ENCODE measurements at regions not wholly inside any gene's neighbourhood (a gene's known extent, or its start where the extent isn't known, plus 50 kb on each side); places are given as distances from the start of the nearest gene placed in this dataset.

DNA sequence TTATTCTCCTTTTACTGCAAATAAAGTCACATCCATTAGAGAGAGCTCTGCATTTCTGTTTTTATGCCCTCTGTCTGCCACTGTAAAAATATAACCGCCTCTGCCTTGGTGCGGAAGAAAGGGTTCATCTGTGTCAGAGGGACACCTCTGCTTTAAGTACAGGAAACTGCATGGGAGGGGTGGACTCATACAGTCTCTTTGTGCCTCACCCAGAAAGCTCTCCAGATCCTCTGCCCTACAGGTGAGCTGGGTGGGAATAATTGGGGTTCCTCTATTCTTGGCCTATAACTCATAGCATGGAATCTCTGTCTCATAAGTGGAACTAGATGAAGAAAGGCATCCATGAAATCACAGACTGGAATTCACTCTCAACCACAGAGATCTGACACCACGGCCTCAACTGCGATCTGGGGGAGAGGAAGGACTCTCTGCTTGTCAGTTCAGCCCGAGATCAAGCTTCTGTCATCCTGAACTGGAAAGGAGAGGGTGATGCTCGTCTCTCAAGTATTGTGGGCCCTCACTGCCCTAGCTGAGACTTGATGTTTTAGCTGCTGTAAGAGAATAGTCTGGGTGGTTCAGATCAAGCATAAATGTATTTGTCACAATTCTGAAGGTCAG, 702.3 kb downstream of the TMEM121 start (continued):
- TF ChIP-seq, protein P1, sequence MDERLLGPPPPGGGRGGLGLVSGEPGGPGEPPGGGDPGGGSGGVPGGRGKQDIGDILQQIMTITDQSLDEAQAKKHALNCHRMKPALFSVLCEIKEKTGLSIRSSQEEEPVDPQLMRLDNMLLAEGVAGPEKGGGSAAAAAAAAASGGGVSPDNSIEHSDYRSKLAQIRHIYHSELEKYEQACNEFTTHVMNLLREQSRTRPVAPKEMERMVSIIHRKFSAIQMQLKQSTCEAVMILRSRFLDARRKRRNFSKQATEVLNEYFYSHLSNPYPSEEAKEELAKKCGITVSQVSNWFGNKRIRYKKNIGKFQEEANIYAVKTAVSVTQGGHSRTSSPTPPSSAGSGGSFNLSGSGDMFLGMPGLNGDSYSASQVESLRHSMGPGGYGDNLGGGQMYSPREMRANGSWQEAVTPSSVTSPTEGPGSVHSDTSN (CRISPR knock-in tag; IDR thresholded peaks at IDR 0.05), result no peak
- TF ChIP-seq ZBTB1 (CRISPR knock-in tag; IDR thresholded peaks at IDR 0.05; ENCODE audit: borderline replicate concordance) (no peak), KAT7 (CRISPR knock-in tag; IDR thresholded peaks at IDR 0.05; ENCODE audit: borderline replicate concordance) (no peak), ZFP41 (CRISPR knock-in tag; IDR thresholded peaks at IDR 0.05; ENCODE audit: borderline replicate concordance) (no peak), SP140L (CRISPR knock-in tag; IDR thresholded peaks at IDR 0.05; ENCODE audit: borderline replicate concordance) (no peak), ZFP90 (CRISPR knock-in tag; IDR thresholded peaks at IDR 0.05; ENCODE audit: borderline replicate concordance) (no peak), SMARCE1 (IDR thresholded peaks at IDR 0.05; ENCODE audit: borderline replicate concordance) (no peak), ONECUT2 (CRISPR knock-in tag; IDR thresholded peaks at IDR 0.05) (no peak)
- TF ChIP-seq, protein P2, sequence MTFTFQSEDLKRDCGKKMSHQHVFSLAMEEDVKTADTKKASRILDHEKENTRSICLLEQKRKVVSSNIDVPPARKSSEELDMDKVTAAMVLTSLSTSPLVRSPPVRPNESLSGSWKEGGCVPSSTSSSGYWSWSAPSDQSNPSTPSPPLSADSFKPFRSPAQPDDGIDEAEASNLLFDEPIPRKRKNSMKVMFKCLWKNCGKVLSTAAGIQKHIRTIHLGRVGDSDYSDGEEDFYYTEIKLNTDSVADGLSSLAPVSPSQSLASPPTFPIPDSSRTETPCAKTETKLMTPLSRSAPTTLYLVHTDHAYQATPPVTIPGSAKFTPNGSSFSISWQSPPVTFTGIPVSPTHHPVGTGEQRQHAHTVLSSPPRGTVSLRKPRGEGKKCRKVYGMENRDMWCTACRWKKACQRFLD (CRISPR knock-in tag; IDR thresholded peaks at IDR 0.05; ENCODE audit: borderline replicate concordance), result no peak

DNA sequence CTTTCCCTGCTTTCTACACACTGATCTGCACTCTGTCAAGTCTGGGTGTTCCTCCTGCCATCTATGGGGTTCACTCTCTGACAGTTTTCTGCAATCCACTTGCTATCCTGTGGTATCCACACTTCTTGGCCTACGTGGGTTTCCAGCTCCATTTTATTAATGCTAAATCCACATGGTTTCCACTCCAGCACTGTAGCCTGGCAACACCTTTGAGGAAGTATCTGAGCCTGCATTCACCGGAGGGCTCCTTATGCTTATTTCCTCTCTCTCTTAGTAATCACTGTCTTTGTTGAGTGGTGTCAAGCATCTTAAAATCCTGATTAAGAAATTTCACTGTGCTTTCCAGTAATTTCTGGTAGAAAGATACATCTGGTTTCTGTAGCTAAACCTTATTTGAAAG, 703.7 kb downstream of the TMEM121 start:
- no peak for FAIRE-seq
- DNase-seq (ENCODE audit: low spot score), result no peak
- no peaks in the 10 kb centered on the region; a peak in 1 of 5 replicates for H3K27me3 ChIP-seq (ENCODE audit: control insufficient read depth in 1 of 2, insufficient read depth in 2 of 2, low read length in 2 of 2)
- no peak overlapping the region for H3K4me2 ChIP-seq (ENCODE audit: low read depth, low read length)
- in situ Hi-C loops (cut with HindIII; ENCODE audit: extremely low pct_ligation_motif_present, low pct_unique_long_range_greater_than_20kb), result no loop called here
- H3K36me3 ChIP-seq (replicated peaks in 1 of 2; ENCODE audit: control insufficient read depth in 1 of 2, insufficient read depth in 2 of 2, low read length in 2 of 2), result no peaks in the 10 kb centered on the region
- intact Hi-C loops (cut with micrococcal nuclease; ENCODE audit: unreplicated experiment), result no loop called here
- POLR2A ChIA-PET, result no interaction called here
- no peaks in the 10 kb centered on the region for H3K9me3 ChIP-seq (ENCODE audit: low read length)
- no TSS peak for BruUV-seq (replicated peaks)
- H3K9ac ChIP-seq (ENCODE audit: insufficient read depth, low read depth, low read length), result no peak overlapping the region
- no peak overlapping the region for H3K4me3 ChIP-seq (replicated peaks in 1 of 3; ENCODE audit: insufficient read depth in 1 of 3, low read depth in 2 of 3, low read length in 3 of 3)
- H2AFZ ChIP-seq (ENCODE audit: low read length), result no peak overlapping the region
- no peaks in the 10 kb centered on the region for H3K4me1 ChIP-seq (ENCODE audit: insufficient read depth, low read length)
- CTCF ChIA-PET (ENCODE audit: low intra/inter-chr PET ratio, low total read pairs), result no interaction called here
- WGBS (ENCODE audit: low lambda C conversion rate), result 37% methylated on average over 2 of the region's 2 CpGs
- ATAC-seq, result no peak
- no peaks in the 10 kb centered on the region for H4K20me1 ChIP-seq (ENCODE audit: insufficient read depth, low read length)
- H3K79me2 ChIP-seq (ENCODE audit: insufficient read depth, low read length), result no peaks in the 10 kb centered on the region
- no peak overlapping the region for H3K27ac ChIP-seq (ENCODE audit: extremely low read length, insufficient read depth, low read length)
- TF ChIP-seq GATAD1 (CRISPR knock-in tag; IDR thresholded peaks at IDR 0.05) (no peak), SNRNP70 (IDR thresholded peaks at IDR 0.05; ENCODE audit: low read depth, low read length) (no peak), ZNF430 (CRISPR knock-in tag; IDR thresholded peaks at IDR 0.05) (no peak), FLYWCH1 (CRISPR knock-in tag; IDR thresholded peaks at IDR 0.05) (no peak), ZNF878 (CRISPR knock-in tag; IDR thresholded peaks at IDR 0.05) (no peak), HES4 (CRISPR knock-in tag; IDR thresholded peaks at IDR 0.05; ENCODE audit: borderline replicate concordance) (no peak), ZNF605 (CRISPR knock-in tag; IDR thresholded peaks at IDR 0.05) (no peak), ZFP37 (CRISPR knock-in tag; IDR thresholded peaks at IDR 0.05; ENCODE audit: borderline replicate concordance) (no peak)
- TF ChIP-seq, protein P3, sequence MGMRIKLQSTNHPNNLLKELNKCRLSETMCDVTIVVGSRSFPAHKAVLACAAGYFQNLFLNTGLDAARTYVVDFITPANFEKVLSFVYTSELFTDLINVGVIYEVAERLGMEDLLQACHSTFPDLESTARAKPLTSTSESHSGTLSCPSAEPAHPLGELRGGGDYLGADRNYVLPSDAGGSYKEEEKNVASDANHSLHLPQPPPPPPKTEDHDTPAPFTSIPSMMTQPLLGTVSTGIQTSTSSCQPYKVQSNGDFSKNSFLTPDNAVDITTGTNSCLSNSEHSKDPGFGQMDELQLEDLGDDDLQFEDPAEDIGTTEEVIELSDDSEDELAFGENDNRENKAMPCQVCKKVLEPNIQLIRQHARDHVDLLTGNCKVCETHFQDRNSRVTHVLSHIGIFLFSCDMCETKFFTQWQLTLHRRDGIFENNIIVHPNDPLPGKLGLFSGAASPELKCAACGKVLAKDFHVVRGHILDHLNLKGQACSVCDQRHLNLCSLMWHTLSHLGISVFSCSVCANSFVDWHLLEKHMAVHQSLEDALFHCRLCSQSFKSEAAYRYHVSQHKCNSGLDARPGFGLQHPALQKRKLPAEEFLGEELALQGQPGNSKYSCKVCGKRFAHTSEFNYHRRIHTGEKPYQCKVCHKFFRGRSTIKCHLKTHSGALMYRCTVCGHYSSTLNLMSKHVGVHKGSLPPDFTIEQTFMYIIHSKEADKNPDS (CRISPR knock-in tag; IDR thresholded peaks at IDR 0.05), result no peak
- TF ChIP-seq, protein P4, sequence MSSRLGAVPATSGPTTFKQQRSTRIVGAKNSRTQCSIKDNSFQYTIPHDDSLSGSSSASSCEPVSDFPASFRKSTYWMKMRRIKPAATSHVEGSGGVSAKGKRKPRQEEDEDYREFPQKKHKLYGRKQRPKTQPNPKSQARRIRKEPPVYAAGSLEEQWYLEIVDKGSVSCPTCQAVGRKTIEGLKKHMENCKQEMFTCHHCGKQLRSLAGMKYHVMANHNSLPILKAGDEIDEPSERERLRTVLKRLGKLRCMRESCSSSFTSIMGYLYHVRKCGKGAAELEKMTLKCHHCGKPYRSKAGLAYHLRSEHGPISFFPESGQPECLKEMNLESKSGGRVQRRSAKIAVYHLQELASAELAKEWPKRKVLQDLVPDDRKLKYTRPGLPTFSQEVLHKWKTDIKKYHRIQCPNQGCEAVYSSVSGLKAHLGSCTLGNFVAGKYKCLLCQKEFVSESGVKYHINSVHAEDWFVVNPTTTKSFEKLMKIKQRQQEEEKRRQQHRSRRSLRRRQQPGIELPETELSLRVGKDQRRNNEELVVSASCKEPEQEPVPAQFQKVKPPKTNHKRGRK (CRISPR knock-in tag; IDR thresholded peaks at IDR 0.05), result no peak

Measured in HepG2 (cell line).